Mesodermal cell (in vitro differentiated cells): ENCODE measurements at regions not wholly inside any gene's neighbourhood (a gene's known extent, or its start where the extent isn't known, plus 50 kb on each side); places are given as distances from the start of the nearest gene placed in this dataset.

Source experiments
- H3K27ac ChIP-seq: 2 replicates; pipeline ENCODE4 v1.7.0; 2013; ENCODE audit warnings: mild to moderate bottlenecking, low read depth, low read length, moderate library complexity; ENCODE audit not compliant: severe bottlenecking
- H3K36me3 ChIP-seq: 2 replicates; pipeline ENCODE4 v1.7.1; 2013; ENCODE audit warnings: mild to moderate bottlenecking, low read length, moderate library complexity; ENCODE audit not compliant: control insufficient read depth, insufficient read depth
- H3K4me1 ChIP-seq: one replicate; pipeline ENCODE4 v1.7.1; 2013; ENCODE audit warnings: mild to moderate bottlenecking, low read length; ENCODE audit not compliant: insufficient read depth, control insufficient read depth, poor library complexity, severe bottlenecking
- H3K4me3 ChIP-seq: 2 replicates; pipeline ENCODE4 v1.7.0; 2013; ENCODE audit warnings: low read length, control low read depth, mild to moderate bottlenecking; ENCODE audit not compliant: insufficient read depth, poor library complexity, severe bottlenecking; ENCODE audit errors: extremely low read depth
- H3K9me3 ChIP-seq: 2 replicates; pipeline ENCODE4 v1.7.1; 2013; ENCODE audit warnings: mild to moderate bottlenecking, low read length, moderate library complexity; ENCODE audit not compliant: control insufficient read depth
- WGBS, 2 experiments: methylation state at CpG; one replicate each; pipeline ENCODE4 v1.1.5; 2013; ENCODE audit warnings: missing lambda C conversion rate in 2 of 2; ENCODE audit not compliant: insufficient coverage in 2 of 2; 5-methylcytosine and 5-hydroxymethylcytosine counted together

DNA sequence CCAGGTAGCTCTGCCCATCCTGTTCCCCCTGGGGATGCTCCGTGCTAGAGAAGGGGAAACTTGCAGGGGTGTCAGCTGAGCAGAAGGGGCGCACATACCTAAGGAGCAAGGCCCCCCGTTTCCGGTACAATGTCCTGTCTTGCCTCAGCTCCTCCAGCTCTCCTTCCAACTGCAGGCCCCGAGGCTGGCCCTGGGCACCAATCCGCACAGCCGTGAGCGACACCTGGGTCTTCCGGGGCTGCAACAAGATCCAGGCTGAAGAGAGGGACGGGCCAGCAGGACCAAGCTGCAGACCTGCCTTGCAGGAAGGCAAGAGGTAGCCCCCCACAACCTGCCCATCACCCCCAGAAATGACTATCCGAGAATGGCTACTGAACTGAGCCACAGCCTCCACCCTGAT, 102.6 kb downstream of the RMI2 start:
- WGBS, 2 experiments = 86 to 90% methylated on average over 6 to 8 of the region's 11 CpGs
- Histone ChIP-seq H3K4me1 (no peaks in the 10 kb centered on the region), H3K9me3 (no peaks in the 10 kb centered on the region)

DNA sequence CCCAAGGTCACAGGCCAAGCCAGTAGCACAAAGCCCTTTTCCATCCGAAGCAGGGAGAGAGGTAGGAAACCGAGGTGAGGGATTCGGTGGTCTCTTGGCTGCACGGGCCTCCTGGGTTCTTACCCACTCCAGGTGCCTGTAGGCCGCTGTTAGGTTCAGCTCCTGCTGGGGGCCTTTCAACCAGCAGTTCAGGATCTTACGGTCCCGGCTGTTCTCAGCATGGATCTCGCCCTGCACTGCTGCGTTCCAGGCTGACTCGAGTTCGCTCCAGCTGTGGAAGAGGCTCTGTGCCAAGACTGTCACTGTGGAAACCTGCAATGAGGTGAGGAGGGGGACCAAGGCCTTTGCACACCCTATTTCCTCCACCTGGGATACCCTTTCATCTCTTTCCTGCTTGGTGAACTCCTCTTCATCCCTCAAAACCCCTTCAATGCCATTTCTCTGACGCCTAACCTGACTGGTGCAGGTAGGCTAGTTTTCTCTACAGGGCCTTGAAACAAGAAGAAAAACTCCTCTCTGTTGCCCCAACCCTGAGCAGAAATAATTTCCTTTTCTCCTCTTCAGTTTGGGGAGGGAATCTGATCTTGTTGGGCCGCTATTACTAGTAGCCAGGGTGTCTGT, 103.6 kb downstream of the RMI2 start:
- Histone ChIP-seq H3K9me3 (no peaks in the 10 kb centered on the region), H3K4me3 (no peak overlapping the region), H3K4me1 (no peaks in the 10 kb centered on the region), H3K36me3 (no peaks in the 10 kb centered on the region), H3K27ac (no peak overlapping the region)
- 87 to 88% methylated on average over 11 to 12 of the region's 13 CpGs for WGBS, 2 experiments

More for the DNA sequence above, 102.6 kb downstream of the RMI2 start:
- Histone ChIP-seq H3K36me3 (no peaks in the 10 kb centered on the region), H3K4me3 (no peak overlapping the region), H3K27ac (no peak overlapping the region)

DNA sequence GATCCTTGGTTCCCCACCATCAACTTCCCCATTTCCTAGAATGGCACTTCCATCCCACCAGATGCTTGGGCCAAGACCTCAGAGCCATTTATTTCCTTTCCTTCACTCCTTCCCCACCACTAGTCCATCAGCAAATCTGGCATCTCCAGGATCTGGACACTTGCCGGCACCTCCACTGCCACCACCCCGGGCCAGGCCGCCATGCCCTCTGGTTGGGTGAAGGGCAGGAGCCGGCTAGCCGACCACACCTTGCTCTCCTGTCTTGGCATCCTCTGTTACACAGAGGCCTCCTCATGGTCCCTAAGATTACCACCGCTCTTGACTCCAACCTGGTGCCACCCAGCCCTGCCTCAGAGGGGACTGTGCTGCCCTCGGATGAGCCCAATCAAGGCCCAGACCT, 104.5 kb downstream of the RMI2 start:
- H3K9me3 ChIP-seq = no peaks in the 10 kb centered on the region
- no peaks in the 10 kb centered on the region for H3K4me1 ChIP-seq
- H3K4me3 ChIP-seq = no peak overlapping the region
- 93 to 100% methylated on average over 6 to 7 of the region's 7 CpGs for WGBS, 2 experiments
- H3K27ac ChIP-seq = no peak overlapping the region
- H3K36me3 ChIP-seq = no peaks in the 10 kb centered on the region

GRCh38 chr16:11450136-11450535, 104.9 kb downstream of the RMI2 start:
- Histone ChIP-seq H3K9me3 (no peaks in the 10 kb centered on the region), H3K27ac (no peak overlapping the region), H3K36me3 (no peaks in the 10 kb centered on the region), H3K4me3 (no peak overlapping the region), H3K4me1 (no peaks in the 10 kb centered on the region)
- WGBS, 2 experiments = 93 to 95% methylated on average over 7 to 9 of the region's 9 CpGs

DNA sequence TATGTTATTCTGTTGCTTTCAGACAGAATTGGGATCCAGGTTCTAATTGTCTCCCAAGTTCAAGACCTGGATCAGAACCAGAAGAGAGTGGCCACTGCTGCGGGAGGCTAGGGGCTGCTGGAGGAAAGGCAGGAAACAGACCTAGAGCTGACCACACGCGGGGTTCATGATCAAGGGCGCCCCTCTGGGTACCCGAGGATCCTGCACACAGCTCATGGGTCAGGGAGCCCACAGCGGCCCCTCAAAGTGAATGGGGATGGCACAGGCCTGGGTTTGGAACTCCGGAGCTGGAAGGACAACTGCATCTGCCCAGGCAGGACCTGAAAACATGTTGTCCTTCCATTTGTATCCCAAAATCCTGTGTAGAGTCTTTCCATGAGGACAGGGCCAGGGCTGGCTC, 107.0 kb downstream of the RMI2 start:
- Histone ChIP-seq H3K27ac (no peak overlapping the region), H3K9me3 (no peaks in the 10 kb centered on the region)
- 90 to 96% methylated on average over 7 of the region's 7 CpGs for WGBS, 2 experiments

DNA sequence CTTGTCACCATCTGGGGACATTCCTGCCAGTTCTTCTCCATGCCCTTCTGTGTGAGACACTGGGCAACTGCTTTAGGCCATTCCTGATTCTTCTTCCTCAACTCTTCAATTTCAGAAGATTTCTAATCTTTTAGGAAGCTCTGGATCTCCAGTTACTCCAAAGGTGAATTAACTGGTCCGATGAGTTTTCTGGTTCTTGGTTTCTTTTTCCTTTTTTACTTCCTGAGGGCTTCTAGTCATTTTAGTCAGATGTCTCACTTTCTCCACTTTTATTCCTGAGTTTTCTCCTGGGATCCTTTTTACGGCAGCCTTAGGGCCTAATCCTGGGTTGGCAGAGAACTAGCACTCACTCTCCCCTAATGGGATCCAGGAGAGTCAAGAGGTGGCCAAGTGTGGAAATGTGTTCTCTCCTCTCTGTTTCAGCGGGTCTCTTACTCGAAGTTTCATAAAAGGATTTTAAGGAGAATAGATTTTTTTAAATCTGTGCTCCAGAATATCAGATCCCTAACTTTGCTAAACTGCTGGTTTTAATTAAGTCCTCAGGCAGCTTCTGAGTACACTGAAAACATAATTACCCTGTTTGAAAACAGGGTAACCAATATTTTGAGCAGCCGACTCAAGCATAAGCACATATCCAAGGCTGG, 107.6 kb downstream of the RMI2 start:
- Histone ChIP-seq H3K36me3 (no peaks in the 10 kb centered on the region), H3K4me3 (no peak overlapping the region), H3K9me3 (no peaks in the 10 kb centered on the region), H3K27ac (no peak overlapping the region), H3K4me1 (no peaks in the 10 kb centered on the region)
- WGBS, 2 experiments = 100% methylated on average over 1 to 3 of the region's 5 CpGs

More for the DNA sequence above, 107.0 kb downstream of the RMI2 start:
- H3K4me3 ChIP-seq = no peak overlapping the region
- no peaks in the 10 kb centered on the region for H3K36me3 ChIP-seq
- no peaks in the 10 kb centered on the region for H3K4me1 ChIP-seq

GRCh38 chr16:11456741-11457140, 111.5 kb downstream of the RMI2 start:
- no peak overlapping the region for H3K4me3 ChIP-seq
- 85 to 86% methylated on average over 10 of the region's 10 CpGs for WGBS, 2 experiments
- no peaks in the 10 kb centered on the region for H3K9me3 ChIP-seq

GRCh38 chr16:11459722-11460121, 114.5 kb downstream of the RMI2 start:
- Histone ChIP-seq H3K36me3 (no peaks in the 10 kb centered on the region), H3K4me1 (no peaks in the 10 kb centered on the region), H3K27ac (no peak overlapping the region), H3K9me3 (no peaks in the 10 kb centered on the region), H3K4me3 (no peak overlapping the region)
- WGBS, 2 experiments = 91 to 93% methylated on average over 8 of the region's 8 CpGs

More at GRCh38 chr16:11456741-11457140, 111.5 kb downstream of the RMI2 start:
- no peaks in the 10 kb centered on the region for H3K4me1 ChIP-seq
- no peak overlapping the region for H3K27ac ChIP-seq
- no peaks in the 10 kb centered on the region for H3K36me3 ChIP-seq

DNA sequence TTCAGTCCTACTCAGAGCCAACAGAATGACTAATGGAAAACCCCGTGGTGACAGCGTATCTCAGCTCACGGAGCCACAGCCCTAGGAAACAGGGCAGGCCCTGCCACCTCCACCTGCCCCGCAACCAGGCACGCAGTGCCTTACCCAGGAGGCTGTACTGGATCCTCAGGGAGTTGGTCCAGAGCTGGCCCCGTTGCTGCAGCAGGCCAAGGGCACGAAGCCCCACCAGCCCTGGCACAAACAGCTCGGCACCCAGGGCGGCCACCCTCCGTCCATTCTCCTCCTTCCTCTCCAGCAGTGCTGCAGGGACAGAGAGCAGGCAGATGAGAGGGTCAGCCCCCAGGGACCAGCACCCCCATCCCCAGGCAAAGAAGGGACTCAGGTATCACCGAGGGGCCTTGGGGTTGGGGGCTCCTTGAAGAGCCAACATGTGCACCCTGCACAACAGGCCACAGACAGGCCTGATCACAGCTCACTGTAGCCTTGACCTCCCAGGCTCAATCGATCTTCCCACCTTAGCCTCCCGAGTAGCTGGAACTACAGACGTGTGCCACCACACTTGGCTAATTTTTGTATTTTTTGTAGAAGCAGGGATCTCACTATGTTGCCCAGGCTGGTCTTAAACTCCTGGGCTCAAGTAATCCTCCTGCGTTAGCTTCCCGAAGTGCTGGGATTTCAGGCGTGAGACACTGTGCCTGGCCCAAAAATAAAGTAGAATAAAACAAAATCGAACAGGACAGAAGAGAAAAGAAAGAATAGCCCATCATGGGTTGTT, 115.7 kb downstream of the RMI2 start:
- no peak overlapping the region for H3K4me3 ChIP-seq
- H3K36me3 ChIP-seq = no peaks in the 10 kb centered on the region
- no peak overlapping the region for H3K27ac ChIP-seq
- H3K4me1 ChIP-seq = no peaks in the 10 kb centered on the region
- WGBS, 2 experiments = 89% methylated on average over 12 to 15 of the region's 18 CpGs
- no peaks in the 10 kb centered on the region for H3K9me3 ChIP-seq

GRCh38 chr16:11461595-11461990, 116.3 kb downstream of the RMI2 start:
- no peaks in the 10 kb centered on the region for H3K4me1 ChIP-seq
- H3K36me3 ChIP-seq = no peaks in the 10 kb centered on the region
- WGBS, 2 experiments = 88 to 91% methylated on average over 3 to 4 of the region's 6 CpGs
- H3K4me3 ChIP-seq = no peak overlapping the region
- no peak overlapping the region for H3K27ac ChIP-seq
- H3K9me3 ChIP-seq = no peaks in the 10 kb centered on the region

- Histone ChIP-seq H3K36me3 (no peaks in the 10 kb centered on the region), H3K4me1 (no peaks in the 10 kb centered on the region), H3K9me3 (no peaks in the 10 kb centered on the region), H3K27ac (no peak overlapping the region), H3K4me3 (no peak overlapping the region)
- 92 to 95% methylated on average over 14 to 15 of the region's 15 CpGs for WGBS, 2 experiments
These were observed 116.8 kb downstream of the RMI2 start for GRCh38 chr16:11462036-11462435.
